ENCODE measurements at regions not wholly inside any gene's neighbourhood (a gene's known extent, or its start where the extent isn't known, plus 50 kb on each side); places are given as distances from the start of the nearest gene placed in this dataset.
"Not testable (repeated sequence)": the region's sequence is repeated elsewhere in the genome, so short reads cannot be mapped to it uniquely, and the experiment has no call there.

- H3K9me3 ChIP-seq (ENCODE audit: low read depth, low read length), result no peaks in the 10 kb centered on the region
- no peak overlapping the region for H3K4me3 ChIP-seq (ENCODE audit: low read length)
- H3K4me1 ChIP-seq (ENCODE audit: insufficient read depth, low read length), result no peaks in the 10 kb centered on the region
- H3K27me3 ChIP-seq (ENCODE audit: insufficient read depth, low read length), result no peaks in the 10 kb centered on the region
Observed at GRCh38 chr4:177494791-177495190, 52.6 kb upstream of the AGA start.

- not testable (repeated sequence) for H3K27me3 ChIP-seq (ENCODE audit: insufficient read depth, low read length); H3K4me1 ChIP-seq (ENCODE audit: insufficient read depth, low read length); H3K9me3 ChIP-seq (ENCODE audit: low read depth, low read length); H3K4me3 ChIP-seq (ENCODE audit: low read length)
Observed at GRCh38 chr4:177495626-177496025, 53.4 kb upstream of the AGA start.

GRCh38 chr4:177499537-177499936 is 57.3 kb upstream of the AGA start:
- no peaks in the 10 kb centered on the region for H3K27me3 ChIP-seq (ENCODE audit: insufficient read depth, low read length)
- H3K4me3 ChIP-seq (ENCODE audit: low read length), result no peak overlapping the region
- H3K9me3 ChIP-seq (ENCODE audit: low read depth, low read length), result no peaks in the 10 kb centered on the region
- no peaks in the 10 kb centered on the region for H3K4me1 ChIP-seq (ENCODE audit: insufficient read depth, low read length)

GRCh38 chr4:177505171-177505615 is 63.0 kb upstream of the AGA start:
- no peaks in the 10 kb centered on the region for H3K4me1 ChIP-seq (ENCODE audit: insufficient read depth, low read length)
- H3K9me3 ChIP-seq (ENCODE audit: low read depth, low read length), result no peaks in the 10 kb centered on the region
- no peak overlapping the region for H3K4me3 ChIP-seq (ENCODE audit: low read length)
- H3K27me3 ChIP-seq (ENCODE audit: insufficient read depth, low read length), result no peaks in the 10 kb centered on the region

GRCh38 chr4:177508662-177509061 is 66.4 kb upstream of the AGA start:
- Histone ChIP-seq H3K4me1 (ENCODE audit: insufficient read depth, low read length) (no peaks in the 10 kb centered on the region), H3K9me3 (ENCODE audit: low read depth, low read length) (no peaks in the 10 kb centered on the region), H3K27me3 (ENCODE audit: insufficient read depth, low read length) (no peaks in the 10 kb centered on the region), H3K4me3 (ENCODE audit: low read length) (no peak overlapping the region)

DNA sequence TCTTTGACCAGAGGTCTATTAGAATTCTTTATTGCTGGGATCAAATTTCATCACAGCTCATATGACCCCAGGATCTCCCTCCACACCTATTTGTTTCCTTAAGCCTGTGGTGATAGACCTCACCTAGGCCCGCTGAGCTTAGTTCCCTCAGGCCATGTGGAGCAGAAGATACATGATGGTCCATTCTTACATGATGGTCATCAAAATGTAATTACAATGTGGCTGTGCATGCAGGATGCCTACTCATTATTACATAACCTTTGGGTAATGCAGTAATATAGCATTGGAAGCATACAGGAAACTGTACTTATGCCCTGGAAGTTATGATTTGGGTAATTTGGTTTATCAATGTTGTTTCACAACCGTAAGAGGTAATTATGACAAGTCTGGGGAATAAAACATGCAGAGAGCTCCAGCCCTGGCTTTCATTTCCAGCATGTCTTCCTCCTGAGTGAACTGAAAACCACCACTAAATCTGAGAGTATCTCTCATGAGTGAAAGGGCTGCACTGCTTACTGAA is 67.0 kb upstream of the AGA start:
- Histone ChIP-seq H3K27me3 (ENCODE audit: insufficient read depth, low read length) (no peaks in the 10 kb centered on the region), H3K4me3 (ENCODE audit: low read length) (no peak overlapping the region), H3K4me1 (ENCODE audit: insufficient read depth, low read length) (no peaks in the 10 kb centered on the region), H3K9me3 (ENCODE audit: low read depth, low read length) (no peaks in the 10 kb centered on the region)

DNA sequence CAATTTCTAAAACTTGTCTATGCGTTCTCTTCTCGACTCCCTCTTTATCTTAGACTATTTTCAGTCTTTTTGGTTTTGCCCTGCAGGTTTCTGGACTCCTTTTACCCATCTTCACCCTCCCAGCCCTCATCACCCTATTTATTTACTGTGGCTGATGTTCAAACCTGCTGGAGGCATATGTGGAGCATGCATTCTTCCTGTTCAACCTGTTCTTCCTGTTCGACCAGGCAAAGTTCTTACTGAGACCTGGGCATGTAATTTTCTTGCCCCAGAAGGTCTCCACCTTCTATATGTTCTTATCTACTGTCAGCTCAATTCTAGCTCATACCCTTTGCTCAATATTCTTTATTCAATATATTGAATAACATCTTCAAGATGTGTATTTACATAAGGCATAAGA is 69.4 kb upstream of the AGA start:
- no peak overlapping the region for H3K4me3 ChIP-seq (ENCODE audit: low read length)
- H3K9me3 ChIP-seq (ENCODE audit: low read depth, low read length), result no peaks in the 10 kb centered on the region
- H3K27me3 ChIP-seq (ENCODE audit: insufficient read depth, low read length), result no peaks in the 10 kb centered on the region
- H3K4me1 ChIP-seq (ENCODE audit: insufficient read depth, low read length), result no peaks in the 10 kb centered on the region

- Histone ChIP-seq H3K4me1 (ENCODE audit: insufficient read depth, low read length) (no peaks in the 10 kb centered on the region), H3K4me3 (ENCODE audit: low read length) (no peak overlapping the region), H3K9me3 (ENCODE audit: low read depth, low read length) (no peaks in the 10 kb centered on the region), H3K27me3 (ENCODE audit: insufficient read depth, low read length) (no peaks in the 10 kb centered on the region)
Observed at GRCh38 chr4:177512646-177513045, 70.4 kb upstream of the AGA start.

- no peak overlapping the region for H3K4me3 ChIP-seq (ENCODE audit: low read length)
- no peaks in the 10 kb centered on the region for H3K9me3 ChIP-seq (ENCODE audit: low read depth, low read length)
- no peaks in the 10 kb centered on the region for H3K4me1 ChIP-seq (ENCODE audit: insufficient read depth, low read length)
- H3K27me3 ChIP-seq (ENCODE audit: insufficient read depth, low read length), result no peaks in the 10 kb centered on the region
Observed at GRCh38 chr4:177517862-177518261, 75.6 kb upstream of the AGA start.

- Histone ChIP-seq H3K27me3 (ENCODE audit: insufficient read depth, low read length) (no peaks in the 10 kb centered on the region), H3K4me3 (ENCODE audit: low read length) (no peak overlapping the region), H3K4me1 (ENCODE audit: insufficient read depth, low read length) (no peaks in the 10 kb centered on the region), H3K9me3 (ENCODE audit: low read depth, low read length) (no peaks in the 10 kb centered on the region)
Observed at GRCh38 chr4:177519481-177520260, 77.4 kb upstream of the AGA start.

DNA sequence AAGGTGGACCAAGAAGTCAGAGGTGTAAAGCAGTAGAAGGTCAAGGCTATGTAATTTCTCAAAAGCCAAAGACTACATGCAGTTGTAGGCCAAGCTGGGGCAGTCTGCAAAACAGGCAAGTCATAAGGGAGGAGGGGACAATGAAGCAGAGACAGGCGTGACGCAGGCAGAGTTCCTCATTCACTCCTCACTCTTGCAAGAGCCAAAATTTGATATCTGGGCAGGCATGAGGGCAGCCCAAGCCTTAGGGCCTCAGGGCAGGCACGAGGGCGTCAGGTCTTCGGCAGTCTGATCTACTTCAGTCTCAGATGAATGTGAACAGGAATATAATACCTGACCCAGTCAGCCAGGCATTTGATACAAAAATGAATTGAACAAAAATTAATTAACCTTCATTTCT is 86.4 kb upstream of the AGA start:
- Histone ChIP-seq H3K9me3 (ENCODE audit: low read depth, low read length) (no peaks in the 10 kb centered on the region), H3K4me3 (ENCODE audit: low read length) (no peak overlapping the region)

DNA sequence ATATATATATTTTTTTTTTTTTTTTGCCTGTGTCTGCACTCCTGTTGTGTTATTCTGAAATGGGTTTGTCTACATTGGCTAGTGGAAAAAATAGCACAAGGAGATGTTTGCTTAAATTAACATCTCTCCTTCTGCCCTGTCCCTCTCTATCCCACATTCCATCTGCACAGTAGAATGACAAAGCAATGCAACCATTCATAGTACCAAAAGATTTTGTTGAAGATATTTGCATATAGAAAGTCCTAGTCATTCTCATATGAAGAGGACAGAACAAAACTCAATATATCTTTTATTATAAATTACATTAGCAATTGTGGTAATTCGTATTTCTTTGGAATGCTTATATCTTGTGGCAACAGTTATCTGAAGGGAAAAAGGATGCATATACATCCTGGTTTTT is 88.3 kb upstream of the AGA start:
- no peaks in the 10 kb centered on the region for H3K4me1 ChIP-seq (ENCODE audit: insufficient read depth, low read length)
- no peaks in the 10 kb centered on the region for H3K9me3 ChIP-seq (ENCODE audit: low read depth, low read length)
- H3K4me3 ChIP-seq (ENCODE audit: low read length), result no peak overlapping the region
- H3K27me3 ChIP-seq (ENCODE audit: insufficient read depth, low read length), result no peaks in the 10 kb centered on the region

More for the DNA sequence above, 86.4 kb upstream of the AGA start:
- no peaks in the 10 kb centered on the region for H3K4me1 ChIP-seq (ENCODE audit: insufficient read depth, low read length)
- H3K27me3 ChIP-seq (ENCODE audit: insufficient read depth, low read length), result no peaks in the 10 kb centered on the region

GRCh38 chr4:177532358-177532757 is 90.1 kb upstream of the AGA start:
- Histone ChIP-seq H3K4me3 (ENCODE audit: low read length) (no peak overlapping the region), H3K9me3 (ENCODE audit: low read depth, low read length) (no peaks in the 10 kb centered on the region), H3K27me3 (ENCODE audit: insufficient read depth, low read length) (no peaks in the 10 kb centered on the region), H3K4me1 (ENCODE audit: insufficient read depth, low read length) (no peaks in the 10 kb centered on the region)

- not testable (repeated sequence) for H3K4me3 ChIP-seq (ENCODE audit: low read length); H3K4me1 ChIP-seq (ENCODE audit: insufficient read depth, low read length); H3K27me3 ChIP-seq (ENCODE audit: insufficient read depth, low read length); H3K9me3 ChIP-seq (ENCODE audit: low read depth, low read length)
Observed at GRCh38 chr4:177534841-177535240, 92.6 kb upstream of the AGA start.

GRCh38 chr4:177546745-177547144 is 104.5 kb upstream of the AGA start:
- H3K27me3 ChIP-seq (ENCODE audit: insufficient read depth, low read length), result no peaks in the 10 kb centered on the region
- no peak overlapping the region for H3K4me3 ChIP-seq (ENCODE audit: low read length)
- no peaks in the 10 kb centered on the region for H3K4me1 ChIP-seq (ENCODE audit: insufficient read depth, low read length)
- no peaks in the 10 kb centered on the region for H3K9me3 ChIP-seq (ENCODE audit: low read depth, low read length)

DNA sequence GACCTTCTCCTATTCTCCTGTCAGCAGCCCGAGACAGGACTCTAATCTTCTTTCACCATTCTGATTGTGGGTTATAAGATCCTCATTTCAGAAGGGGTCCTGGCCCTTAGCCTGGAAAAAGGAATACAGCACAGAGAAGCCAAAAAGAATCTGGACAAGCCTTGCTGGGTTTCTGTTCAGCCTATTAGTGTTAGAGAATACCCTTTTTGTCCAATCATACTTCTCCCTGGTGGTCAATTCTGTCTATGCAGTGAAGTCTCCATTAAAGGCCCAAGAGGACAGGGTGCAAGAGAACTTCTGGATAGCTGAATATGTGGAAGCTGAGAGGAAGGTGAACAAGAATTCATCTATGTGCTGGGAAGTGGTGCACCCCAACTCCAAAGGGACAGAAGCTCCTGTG is 105.7 kb upstream of the AGA start:
- H3K4me1 ChIP-seq (ENCODE audit: insufficient read depth, low read length), result no peaks in the 10 kb centered on the region

More for the DNA sequence above, 105.7 kb upstream of the AGA start:
- no peaks in the 10 kb centered on the region for H3K27me3 ChIP-seq (ENCODE audit: insufficient read depth, low read length)
- H3K9me3 ChIP-seq (ENCODE audit: low read depth, low read length), result no peaks in the 10 kb centered on the region
- no peak overlapping the region for H3K4me3 ChIP-seq (ENCODE audit: low read length)
